Astrocyte (in vitro differentiated cells and primary cell): ENCODE measurements at regions not wholly inside any gene's neighbourhood (a gene's known extent, or its start where the extent isn't known, plus 50 kb on each side); places are given as distances from the start of the nearest gene placed in this dataset.

Experiments
- DNase-seq: peaks from one replicate; pipeline ENCODE4 v3.0.0-alpha.2; 2010; ENCODE audit warnings: low read depth
- FAIRE-seq: peaks from 2 replicates; lab custom pipeline; 2011; peaks lifted over from hg19 to GRCh38; lab: Jason Lieb, UNC
- H2AFZ ChIP-seq: 2 replicates; pipeline ENCODE4 v1.6.0; 2012; ENCODE audit warnings: low read depth, low read length, inconsistent platforms
- H3K27ac ChIP-seq: 2 replicates; pipeline ENCODE4 v1.5.1; 2011; ENCODE audit warnings: low read depth, low read length, inconsistent platforms
- H3K27me3 ChIP-seq: 2 replicates; pipeline ENCODE4 v1.6.0; 2011; ENCODE audit warnings: low read length, inconsistent platforms; ENCODE audit not compliant: insufficient read depth
- H3K36me3 ChIP-seq: 2 replicates; pipeline ENCODE4 v1.5.1; 2011; ENCODE audit warnings: low read length, inconsistent platforms; ENCODE audit not compliant: insufficient read depth
- H3K4me1 ChIP-seq: 2 replicates; pipeline ENCODE4 v1.5.1; 2011; ENCODE audit warnings: low read length, inconsistent platforms; ENCODE audit not compliant: insufficient read depth
- H3K4me2 ChIP-seq: 2 replicates; pipeline ENCODE4 v1.6.0; 2012; ENCODE audit warnings: low read length, inconsistent platforms
- H3K4me3 ChIP-seq: 2 replicates; pipeline ENCODE4 v1.5.1; 2011; ENCODE audit warnings: low read depth, mild to moderate bottlenecking, low read length, inconsistent platforms; ENCODE audit not compliant: insufficient read depth
- H3K79me2 ChIP-seq: 2 replicates; pipeline ENCODE4 v1.6.0; 2012; ENCODE audit warnings: mild to moderate bottlenecking, low read length, inconsistent platforms; ENCODE audit not compliant: insufficient read depth
- H3K9ac ChIP-seq: 2 replicates; pipeline ENCODE4 v1.6.0; 2012; ENCODE audit warnings: mild to moderate bottlenecking, low read length, inconsistent platforms
- H3K9me3 ChIP-seq: 2 replicates; pipeline ENCODE4 v1.5.1; 2012; ENCODE audit warnings: low read depth, mild to moderate bottlenecking, low read length, inconsistent platforms; ENCODE audit not compliant: insufficient read depth
- H4K20me1 ChIP-seq: 2 replicates; pipeline ENCODE4 v1.6.0; 2012; ENCODE audit warnings: low read length, inconsistent platforms; ENCODE audit not compliant: insufficient read depth
- H3K27ac Mint-ChIP-seq: one replicate; pipeline ENCODE4 v1.8.0; 2021; ENCODE audit warnings: mild to moderate bottlenecking, mixed read lengths; ENCODE audit not compliant: unreplicated experiment
- H3K27me3 Mint-ChIP-seq: one replicate; pipeline ENCODE4 v1.8.0; 2021; ENCODE audit warnings: low read depth, mixed read lengths; ENCODE audit not compliant: unreplicated experiment
- H3K36me3 Mint-ChIP-seq: one replicate; pipeline ENCODE4 v1.8.0; 2021; ENCODE audit warnings: low read depth, mixed read lengths; ENCODE audit not compliant: unreplicated experiment
- H3K4me1 Mint-ChIP-seq: one replicate; pipeline ENCODE4 v1.8.0; 2021; ENCODE audit warnings: low read depth, mixed read lengths; ENCODE audit not compliant: unreplicated experiment
- H3K4me3 Mint-ChIP-seq: one replicate; pipeline ENCODE4 v1.8.0; 2021; ENCODE audit warnings: mild to moderate bottlenecking, moderate library complexity, mixed read lengths; ENCODE audit not compliant: unreplicated experiment
- H3K9me3 Mint-ChIP-seq: one replicate; pipeline ENCODE4 v1.8.0; 2021; ENCODE audit warnings: mild to moderate bottlenecking, mixed read lengths; ENCODE audit not compliant: unreplicated experiment
- CTCF ChIP-seq: IDR thresholded peaks from 2 replicates; pipeline ENCODE4 v1.5.1; 2011; ENCODE audit warnings: low read depth, mild to moderate bottlenecking, inconsistent platforms, low read length, moderate library complexity; ENCODE audit not compliant: insufficient read depth
- EZH2 ChIP-seq: IDR thresholded peaks from 2 replicates; pipeline ENCODE4 v1.6.1; 2012; ENCODE audit warnings: mild to moderate bottlenecking, low read length, inconsistent platforms; ENCODE audit not compliant: insufficient read depth

DNA sequence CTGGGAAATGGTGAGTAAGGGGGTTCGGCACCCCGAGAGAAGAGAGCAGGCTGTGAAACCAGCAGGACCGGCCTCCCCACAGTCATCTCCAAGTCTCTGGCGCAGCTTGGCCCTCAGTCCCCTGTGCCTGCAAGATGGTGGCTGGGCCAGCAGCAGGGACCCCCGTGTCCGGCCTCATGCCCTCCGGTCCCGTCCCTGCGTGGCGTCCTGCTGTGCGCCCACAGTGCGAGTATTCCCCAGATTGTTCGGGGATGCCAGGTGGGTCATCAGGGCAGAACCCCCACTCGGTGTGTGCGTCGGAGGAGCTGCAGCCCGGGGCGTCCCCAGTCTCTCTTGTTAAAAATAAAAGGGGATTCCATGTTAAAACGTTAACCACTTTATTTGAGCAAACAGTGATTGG, 216.9 kb upstream of the ALG10B start:
- Histone ChIP-seq H3K4me1 (no peaks in the 10 kb centered on the region), H2AFZ (no peak overlapping the region), H3K79me2 (no peaks in the 10 kb centered on the region), H3K9ac (no peak overlapping the region), H3K36me3 (no peaks in the 10 kb centered on the region), H4K20me1 (no peaks in the 10 kb centered on the region), H3K4me2 (no peak overlapping the region), H3K9me3 (no peaks in the 10 kb centered on the region), H3K27ac (no peak overlapping the region), H3K4me3 (no peak overlapping the region), H3K27me3 (no peaks in the 10 kb centered on the region)
- no peak for TF ChIP-seq EZH2
- no peak for TF ChIP-seq CTCF
- Mint-ChIP-seq H3K4me1 (no peaks in the 10 kb centered on the region), H3K4me3 (no peak overlapping the region), H3K9me3 (peaks cover 11% of the 10 kb centered on the region), H3K36me3 (no peaks in the 10 kb centered on the region), H3K27me3 (no peaks in the 10 kb centered on the region), H3K27ac (no peak overlapping the region)
- no peak for FAIRE-seq
- DNase-seq: no peak

DNA sequence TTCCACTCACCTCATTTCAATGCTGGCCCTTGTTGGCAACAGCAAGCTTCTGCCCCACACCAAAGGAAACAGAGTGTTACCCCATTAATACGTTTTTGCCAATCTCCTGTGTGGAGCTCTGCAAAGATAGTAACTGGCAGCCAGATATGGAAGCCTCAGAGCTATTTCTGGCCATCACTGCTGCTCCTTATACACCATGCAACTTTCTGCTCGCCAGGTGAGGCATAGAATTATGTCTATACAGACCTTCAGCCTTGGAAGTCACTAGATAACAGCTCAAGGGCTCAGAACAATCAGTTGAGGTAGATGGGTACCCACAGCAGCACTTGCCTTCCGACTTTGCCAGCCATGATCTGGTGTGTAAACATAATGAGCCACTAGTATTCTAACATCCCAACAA, 214.8 kb upstream of the ALG10B start:
- no peak overlapping the region for H3K4me2 ChIP-seq

GRCh38 chr12:38102197-38102596, 214.4 kb upstream of the ALG10B start:
- H3K27me3 Mint-ChIP-seq: no peaks in the 10 kb centered on the region
- no peak overlapping the region for H3K9ac ChIP-seq

More for the DNA sequence above, 214.8 kb upstream of the ALG10B start:
- H4K20me1 ChIP-seq: no peaks in the 10 kb centered on the region
- H3K27me3 Mint-ChIP-seq: no peaks in the 10 kb centered on the region
- no peaks in the 10 kb centered on the region for H3K27me3 ChIP-seq
- H3K4me1 Mint-ChIP-seq: no peaks in the 10 kb centered on the region
- no peaks in the 10 kb centered on the region for H3K79me2 ChIP-seq
- no peaks in the 10 kb centered on the region for H3K36me3 Mint-ChIP-seq
- no peak overlapping the region for H3K4me3 ChIP-seq
- TF ChIP-seq EZH2: no peak
- no peak overlapping the region for H2AFZ ChIP-seq
- FAIRE-seq (no peak), DNase-seq (no peak)
- no peak overlapping the region for H3K4me3 Mint-ChIP-seq
- H3K36me3 ChIP-seq: no peaks in the 10 kb centered on the region
- no peaks in the 10 kb centered on the region for H3K4me1 ChIP-seq
- no peak overlapping the region for H3K27ac ChIP-seq
- H3K9me3 ChIP-seq: peaks cover 2% of the 10 kb centered on the region
- H3K9ac ChIP-seq: no peak overlapping the region
- no peak overlapping the region for H3K27ac Mint-ChIP-seq
- peaks cover 7% of the 10 kb centered on the region for H3K9me3 Mint-ChIP-seq

More at GRCh38 chr12:38102197-38102596, 214.4 kb upstream of the ALG10B start:
- TF ChIP-seq CTCF (no peak), EZH2 (no peak)
- Histone ChIP-seq H4K20me1 (no peaks in the 10 kb centered on the region), H3K36me3 (no peaks in the 10 kb centered on the region), H2AFZ (no peak overlapping the region), H3K79me2 (no peaks in the 10 kb centered on the region), H3K27ac (no peak overlapping the region), H3K4me2 (no peak overlapping the region), H3K9me3 (peaks cover 2% of the 10 kb centered on the region), H3K4me1 (no peaks in the 10 kb centered on the region), H3K4me3 (no peak overlapping the region), H3K27me3 (no peaks in the 10 kb centered on the region)
- Mint-ChIP-seq H3K9me3 (peaks cover 3% of the 10 kb centered on the region), H3K27ac (no peak overlapping the region), H3K4me3 (no peak overlapping the region), H3K4me1 (no peaks in the 10 kb centered on the region), H3K36me3 (no peaks in the 10 kb centered on the region)
- no peak for DNase-seq
- no peak for FAIRE-seq
